GM19240 (cell line): ENCODE measurements at regions not wholly inside any gene's neighbourhood (a gene's known extent, or its start where the extent isn't known, plus 50 kb on each side); places are given as distances from the start of the nearest gene placed in this dataset.

Experiments
- DNase-seq: peaks from one replicate; pipeline ENCODE4 v3.0.0; 2011; ENCODE audit warnings: low spot score; ENCODE audit not compliant: insufficient read length

- no peak for DNase-seq
These were observed 54.0 kb downstream of the C11orf91 start for GRCh38 chr11:33646629-33647028.

GRCh38 chr11:33646168-33646567, 54.5 kb downstream of the C11orf91 start:
- DNase-seq, result no peak

GRCh38 chr11:33645686-33646085, 54.9 kb downstream of the C11orf91 start:
- DNase-seq, result no peak

- no peak for DNase-seq
These were observed 57.3 kb downstream of the C11orf91 start for GRCh38 chr11:33643167-33643824.

- no peak for DNase-seq
These were observed 58.0 kb downstream of the C11orf91 start for GRCh38 chr11:33642461-33643166.

GRCh38 chr11:33640730-33641371, 59.8 kb downstream of the C11orf91 start:
- no peak for DNase-seq

- no peak for DNase-seq
These were observed 62.0 kb downstream of the C11orf91 start for GRCh38 chr11:33638608-33639007.

GRCh38 chr11:33636104-33636503, 64.5 kb downstream of the C11orf91 start:
- no peak for DNase-seq

- DNase-seq, result no peak
These were observed 65.5 kb downstream of the C11orf91 start for GRCh38 chr11:33635161-33635560.

GRCh38 chr11:33634291-33634834, 66.3 kb downstream of the C11orf91 start:
- DNase-seq, result no peak

GRCh38 chr11:33633251-33634003, 67.2 kb downstream of the C11orf91 start:
- DNase-seq, result no peak

- no peak for DNase-seq
These were observed 68.9 kb downstream of the C11orf91 start for GRCh38 chr11:33631749-33632091.

GRCh38 chr11:33630936-33631748, 69.5 kb downstream of the C11orf91 start:
- DNase-seq, result no peak

- DNase-seq, result no peak
These were observed 76.5 kb downstream of the C11orf91 start for GRCh38 chr11:33624083-33624482.

GRCh38 chr11:33622806-33623205, 77.8 kb downstream of the C11orf91 start:
- no peak for DNase-seq

GRCh38 chr11:33622186-33622585, 78.4 kb downstream of the C11orf91 start:
- no peak for DNase-seq

GRCh38 chr11:33620423-33621171, 80.0 kb downstream of the C11orf91 start:
- no peak for DNase-seq

- no peak for DNase-seq
These were observed 81.7 kb downstream of the C11orf91 start for GRCh38 chr11:33618956-33619355.

- DNase-seq, result no peak
These were observed 82.3 kb downstream of the C11orf91 start for GRCh38 chr11:33618351-33618710.

GRCh38 chr11:33617672-33618350, 82.8 kb downstream of the C11orf91 start:
- no peak for DNase-seq
